Esophagus muscularis mucosa (tissue), 2 donors: ENCODE measurements at regions not wholly inside any gene's neighbourhood (a gene's known extent, or its start where the extent isn't known, plus 50 kb on each side); places are given as distances from the start of the nearest gene placed in this dataset.

Source experiments
- POLR2A ChIP-seq: fragments of 450-650 bp; IDR thresholded peaks from one replicate; pipeline ENCODE4 v1.6.1; 2017; ENCODE audit warnings: antibody characterized with exemption, moderate library complexity, mild to moderate bottlenecking, low read depth
- POLR2AphosphoS5 ChIP-seq, 2 donors: sonication (generic); formaldehyde crosslinking; IDR thresholded peaks; one replicate each; pipeline ENCODE4 v1.6.1; 2017; ENCODE audit warnings: antibody characterized with exemption in 2 of 2

DNA sequence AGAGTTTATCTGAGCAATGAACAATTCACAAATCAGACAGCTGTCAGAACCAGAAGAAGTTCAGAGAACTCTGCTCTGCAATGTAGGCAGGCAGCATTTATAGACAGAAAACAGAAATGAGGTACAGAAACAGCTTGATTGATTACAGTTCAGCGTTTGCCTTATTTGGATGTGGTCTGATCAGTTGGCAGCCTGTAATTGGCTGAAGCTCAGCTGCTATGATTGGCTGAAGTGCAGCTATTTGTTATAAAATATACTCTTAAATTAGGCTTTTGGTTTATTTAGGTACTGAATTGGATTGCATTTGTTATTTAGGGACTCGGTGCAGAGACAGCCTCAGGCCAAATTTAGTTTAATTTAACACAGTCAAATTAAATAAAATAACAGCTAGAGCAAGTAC is 85.8 kb upstream of the JAZF1 start:
- TF ChIP-seq POLR2AphosphoS5 (IDR thresholded peaks at IDR 0.05) (no peak), POLR2A (no peak)
